Coronary artery (tissue), 2 donors: ENCODE measurements at regions not wholly inside any gene's neighbourhood (a gene's known extent, or its start where the extent isn't known, plus 50 kb on each side); places are given as distances from the start of the nearest gene placed in this dataset.
A peak's percentile ranks its signal among the peaks of the same experiment; 100 is the strongest.
"Not testable (repeated sequence)": the region's sequence is repeated elsewhere in the genome, so short reads cannot be mapped to it uniquely, and the experiment has no call there.

Experiments used
- DNase-seq: peaks from one replicate; pipeline ENCODE4 v3.0.0-alpha.2; 2017; ENCODE audit warnings: low spot score
- H3K27ac ChIP-seq, 2 donors: fragments of 200-600 bp; sonication (generic); one replicate each; pipeline ENCODE4 v1.5.1; 2016 to 2019
- H3K4me3 ChIP-seq: fragments of 200-600 bp; sonication (generic); 2 replicates; pipeline ENCODE4 v1.5.1; 2016; ENCODE audit warnings: mild to moderate bottlenecking, moderate library complexity
- TF ChIP-seq, protein P1 (sequence below): fragments of 200-600 bp; sonication (generic); IDR thresholded peaks from one replicate; pipeline ENCODE4 v1.5.1; 2019; ENCODE audit warnings: antibody characterized with exemption

DNA sequence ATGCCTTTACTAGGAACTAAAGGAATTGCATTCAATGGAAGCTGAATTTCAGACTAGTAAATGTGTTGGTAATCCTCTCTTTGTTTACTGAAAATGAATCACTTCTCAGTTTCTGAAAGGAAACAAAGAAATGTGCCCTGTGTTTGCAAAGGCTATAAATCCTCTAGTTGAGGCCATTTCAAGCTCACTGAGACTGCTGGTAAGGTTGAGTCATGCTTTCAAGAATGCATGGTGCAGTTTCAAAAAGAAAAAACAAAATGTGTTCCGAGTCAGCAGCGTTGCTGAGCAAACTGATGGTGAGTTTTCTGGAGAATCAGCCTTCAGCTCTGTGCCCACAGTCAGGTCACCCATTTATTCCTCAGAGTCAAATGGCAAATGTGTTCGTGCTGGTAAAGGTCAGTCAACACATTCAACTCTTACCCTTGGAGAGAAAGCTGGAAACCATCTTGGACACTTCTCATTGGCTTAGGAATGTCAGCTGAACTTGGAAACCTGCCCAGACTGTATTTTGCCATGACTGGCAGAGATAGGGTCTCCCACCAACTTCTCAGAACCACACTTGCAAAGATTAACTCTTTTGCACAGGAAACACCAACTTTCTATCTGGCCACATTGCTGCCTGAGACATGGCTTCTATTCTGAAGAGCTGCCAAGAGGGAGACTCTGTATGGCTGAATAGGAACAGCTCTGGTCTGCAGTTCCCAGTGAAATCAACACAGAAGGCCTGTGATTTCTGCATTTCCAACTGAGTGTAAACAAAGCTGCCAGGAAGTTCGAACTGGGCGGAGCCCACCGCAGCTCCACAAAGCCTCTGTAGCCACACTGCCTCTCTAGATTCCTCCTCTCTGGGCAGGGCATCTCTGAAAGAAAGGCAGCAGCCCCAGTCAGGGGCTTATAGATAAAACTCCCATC, 484.4 kb downstream of the ATP23 start:
- TF ChIP-seq, protein P1, sequence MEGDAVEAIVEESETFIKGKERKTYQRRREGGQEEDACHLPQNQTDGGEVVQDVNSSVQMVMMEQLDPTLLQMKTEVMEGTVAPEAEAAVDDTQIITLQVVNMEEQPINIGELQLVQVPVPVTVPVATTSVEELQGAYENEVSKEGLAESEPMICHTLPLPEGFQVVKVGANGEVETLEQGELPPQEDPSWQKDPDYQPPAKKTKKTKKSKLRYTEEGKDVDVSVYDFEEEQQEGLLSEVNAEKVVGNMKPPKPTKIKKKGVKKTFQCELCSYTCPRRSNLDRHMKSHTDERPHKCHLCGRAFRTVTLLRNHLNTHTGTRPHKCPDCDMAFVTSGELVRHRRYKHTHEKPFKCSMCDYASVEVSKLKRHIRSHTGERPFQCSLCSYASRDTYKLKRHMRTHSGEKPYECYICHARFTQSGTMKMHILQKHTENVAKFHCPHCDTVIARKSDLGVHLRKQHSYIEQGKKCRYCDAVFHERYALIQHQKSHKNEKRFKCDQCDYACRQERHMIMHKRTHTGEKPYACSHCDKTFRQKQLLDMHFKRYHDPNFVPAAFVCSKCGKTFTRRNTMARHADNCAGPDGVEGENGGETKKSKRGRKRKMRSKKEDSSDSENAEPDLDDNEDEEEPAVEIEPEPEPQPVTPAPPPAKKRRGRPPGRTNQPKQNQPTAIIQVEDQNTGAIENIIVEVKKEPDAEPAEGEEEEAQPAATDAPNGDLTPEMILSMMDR: no peak
- Histone ChIP-seq H3K27ac (peak overlapping the region; percentile 60 to 75), H3K4me3 (peak overlapping the region; percentile 46)
- no peak for DNase-seq

DNA sequence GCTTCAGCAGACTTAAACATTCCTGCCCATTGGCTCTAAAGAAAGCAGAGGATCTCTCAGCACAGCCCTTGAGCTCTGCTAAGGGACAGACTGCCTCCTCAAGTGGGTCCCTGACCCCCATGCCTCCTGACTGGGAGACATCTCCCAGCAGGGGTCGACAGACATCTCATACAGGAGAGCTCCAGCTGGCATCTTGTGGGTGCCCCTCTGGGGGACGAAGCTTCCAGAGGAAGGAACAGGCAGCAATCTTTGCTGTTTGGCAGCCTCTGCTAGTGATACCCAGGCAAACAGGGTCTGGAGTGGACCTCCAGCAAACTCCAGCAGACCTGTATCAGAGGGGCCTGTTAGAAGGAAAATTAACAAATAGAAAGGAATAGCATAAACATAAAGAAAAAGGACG, 485.1 kb downstream of the ATP23 start:
- peak overlapping the region; percentile 60 to 75 for H3K27ac ChIP-seq
- H3K4me3 ChIP-seq, DNase-seq: not testable (repeated sequence)

DNA sequence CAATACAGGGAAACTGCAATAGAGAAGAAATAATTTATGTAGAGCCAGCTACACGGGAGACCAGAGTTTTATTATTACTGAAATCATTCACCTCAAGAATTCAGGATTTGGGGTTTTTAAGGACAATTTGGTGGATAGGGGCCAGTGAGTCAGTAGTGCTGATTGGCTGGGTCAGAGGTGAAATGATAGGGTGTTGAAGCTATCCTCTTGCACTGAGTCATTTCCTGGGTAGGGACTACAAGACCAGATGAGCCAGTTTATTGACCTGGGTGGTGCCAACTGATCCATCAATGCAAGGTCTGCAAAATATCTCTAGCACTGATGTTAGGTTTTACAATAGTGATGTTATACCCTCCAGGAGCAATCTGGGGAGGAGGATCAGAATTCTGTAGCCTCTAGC, 486.3 kb downstream of the LRIG3 start:
- TF ChIP-seq, protein P1: no peak
- H3K27ac ChIP-seq: no peak overlapping the region
- no peak overlapping the region for H3K4me3 ChIP-seq
- no peak for DNase-seq

DNA sequence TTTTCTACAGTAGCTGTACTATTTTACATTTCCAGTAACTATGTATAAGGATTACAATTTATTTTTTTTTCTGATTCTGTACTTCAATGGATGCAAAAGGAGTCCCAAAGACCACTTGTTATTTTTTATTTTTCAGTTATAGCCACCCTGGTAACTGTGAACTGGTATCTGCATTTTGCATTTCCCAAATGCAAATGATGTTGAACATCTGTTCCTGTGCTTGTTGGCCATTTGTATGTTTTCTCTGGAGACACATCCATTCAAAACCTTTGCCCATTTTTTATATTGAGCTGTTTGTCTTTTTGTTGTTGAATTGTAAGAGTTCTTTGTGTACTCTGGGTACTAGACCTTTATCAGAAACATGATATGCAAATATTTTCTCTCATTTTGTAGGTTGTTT, 485.6 kb downstream of the LRIG3 start:
- TF ChIP-seq, protein P1: no peak
- H3K4me3 ChIP-seq: no peak overlapping the region
- DNase-seq: no peak
- H3K27ac ChIP-seq: no peak overlapping the region

DNA sequence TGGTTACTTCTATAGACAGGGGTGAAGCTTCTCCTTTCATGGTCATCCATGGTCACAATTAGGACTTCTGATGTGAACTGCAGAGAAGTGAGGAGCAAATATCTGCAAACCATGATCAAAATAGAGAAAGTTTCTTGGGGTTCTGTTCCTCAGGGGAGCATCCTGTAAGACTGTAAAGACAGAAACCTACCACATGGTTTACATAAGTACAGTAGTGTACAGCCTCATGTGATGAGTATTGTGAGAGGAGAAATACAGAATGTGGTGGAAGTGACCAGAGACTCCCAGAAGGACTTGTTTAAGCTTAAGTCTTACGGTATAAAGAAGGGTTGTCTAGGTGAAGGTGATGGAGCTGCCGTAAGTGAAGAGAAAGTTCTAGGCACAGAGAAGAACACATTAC, 484.7 kb downstream of the LRIG3 start:
- Histone ChIP-seq H3K4me3 (no peak overlapping the region), H3K27ac (no peak overlapping the region)
- DNase-seq: no peak
- TF ChIP-seq, protein P1: no peak

DNA sequence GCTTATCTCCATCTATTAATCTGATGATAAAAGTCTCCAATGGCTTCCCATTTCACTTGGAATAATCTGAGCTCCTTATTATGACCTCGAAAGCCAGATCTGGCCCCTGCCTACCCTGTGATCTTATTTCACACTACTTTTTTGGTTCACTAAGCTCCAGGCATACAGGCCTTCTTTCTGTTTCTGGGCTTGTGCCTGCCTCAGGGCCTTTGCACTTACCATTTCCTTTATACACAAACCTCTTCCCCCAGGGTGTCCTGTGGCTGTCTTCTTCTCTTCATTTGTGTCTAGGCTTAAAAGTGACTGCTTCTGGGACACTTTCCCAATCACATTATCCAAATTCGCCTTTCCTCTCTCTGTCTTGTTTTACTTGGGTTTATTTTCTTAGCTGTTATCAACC, 478.8 kb downstream of the LRIG3 start:
- DNase-seq: no peak
- H3K27ac ChIP-seq: no peak overlapping the region
- no peak overlapping the region for H3K4me3 ChIP-seq
- TF ChIP-seq, protein P1: no peak

DNA sequence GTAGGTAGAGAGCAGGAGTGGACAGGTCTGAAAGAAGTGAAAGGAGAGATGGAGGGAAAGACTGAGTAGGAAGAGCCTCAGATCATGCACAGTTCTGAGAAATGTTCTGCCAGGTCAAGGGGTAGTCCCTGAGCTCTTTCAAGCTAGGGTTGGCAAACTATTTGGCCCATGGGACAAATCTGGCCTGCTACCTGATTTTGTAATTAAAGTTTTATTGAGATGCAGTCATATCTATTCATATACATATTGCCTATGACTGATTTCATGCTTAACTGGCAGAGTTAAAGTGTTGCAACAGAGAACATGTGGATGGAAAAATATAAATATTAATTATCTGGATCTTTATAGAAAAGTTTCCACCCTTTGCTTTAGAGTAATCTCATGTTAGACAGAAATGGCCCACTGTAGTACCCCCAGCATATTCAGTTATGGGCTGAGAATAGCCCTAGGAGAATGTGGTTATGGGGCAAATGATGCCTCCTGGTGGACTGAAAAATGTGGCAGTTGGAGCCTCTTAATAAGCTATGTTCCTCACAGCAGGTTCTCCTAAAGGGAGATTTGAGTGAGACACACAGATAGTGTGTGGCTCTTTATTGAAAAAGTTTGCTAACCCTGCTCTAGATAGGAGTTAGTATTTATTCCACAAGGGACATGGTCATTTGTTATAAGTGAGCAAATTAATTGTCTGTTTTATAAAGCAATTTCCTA, 476.9 kb downstream of the LRIG3 start:
- DNase-seq: no peak
- H3K4me3 ChIP-seq: no peak overlapping the region
- no peak overlapping the region for H3K27ac ChIP-seq
- TF ChIP-seq, protein P1: peak; percentile 14
